Body of pancreas (tissue), 4 donors: ENCODE measurements at regions not wholly inside any gene's neighbourhood (a gene's known extent, or its start where the extent isn't known, plus 50 kb on each side); places are given as distances from the start of the nearest gene placed in this dataset.

Experiments used
- ATAC-seq: fragments of 150-250 bp; one replicate; pipeline ENCODE4 v1.9.1; 2016
- DNase-seq, 4 donors: peaks; one replicate each; pipeline ENCODE4 v3.0.0-alpha.2; 2019
- H3K27ac ChIP-seq, 4 donors: fragments of 200-600 bp; sonication (generic); 1 replicate in 3 of 4; 2 replicates in 1 of 4; pipeline versions ENCODE4 v1.5.1 to v1.6.1; 2016 to 2019; ENCODE audit warnings: mild to moderate bottlenecking in 1 of 4, mixed read lengths in 1 of 4, moderate library complexity in 1 of 4
- H3K27me3 ChIP-seq, 2 donors: fragments of 200-600 bp; sonication (generic); one replicate each; pipeline ENCODE4 v1.6.0; 2016; ENCODE audit warnings: mild to moderate bottlenecking in 1 of 2
- H3K36me3 ChIP-seq, 2 donors: fragments of 200-600 bp; sonication (generic); replicated peaks in 1 of 2; 2 replicates each; pipeline ENCODE4 v1.5.1; 2016; ENCODE audit warnings: low read depth in 2 of 2; ENCODE audit not compliant: insufficient read depth in 1 of 2
- H3K4me1 ChIP-seq: fragments of 200-600 bp; sonication (generic); one replicate; pipeline ENCODE4 v1.6.0; 2016
- H3K4me3 ChIP-seq, 2 donors: fragments of 200-600 bp; sonication (generic); 1 replicate in 1 of 2; 2 replicates in 1 of 2; pipeline ENCODE4 v1.5.1; 2016 to 2019
- H3K9me3 ChIP-seq, 3 donors: fragments of 200-600 bp; sonication (generic); 1 replicate in 2 of 3; 2 replicates in 1 of 3; pipeline ENCODE4 v1.5.1; 2016
- CTCF ChIP-seq, 7 experiments: fragments of 450-650 bp in 4 of 7; fragments of 200-600 bp in 3 of 7; sonication (generic) in 3 of 7; IDR thresholded peaks; one replicate each; pipeline ENCODE4 v1.5.1; 2016 to 2019; ENCODE audit warnings: antibody characterized with exemption in 7 of 7
- POLR2A ChIP-seq, 3 donors: fragments of 450-650 bp; IDR thresholded peaks; one replicate each; pipeline ENCODE4 v1.6.1; 2016; ENCODE audit warnings: antibody characterized with exemption in 3 of 3, mild to moderate bottlenecking in 2 of 3
- WGBS, 2 donors: methylation state at CpG; one replicate each; pipeline ENCODE4 v1.1.5; 2017; 5-methylcytosine and 5-hydroxymethylcytosine counted together
- intact Hi-C: fragments of 100-400 bp; cut with DNase I; formaldehyde crosslinking; loops from one replicate; pipeline ENCODE4 v1.15.1; 2023

GRCh38 chr13:30052120-30052519 lies 201.7 kb upstream of the UBL3 start:
- H3K4me1 ChIP-seq = no peaks in the 10 kb centered on the region
- H3K36me3 ChIP-seq = no peaks in the 10 kb centered on the region
- H3K27ac ChIP-seq = no peak overlapping the region
- no peak overlapping the region for H3K4me3 ChIP-seq
- DNase-seq = no peak
- H3K9me3 ChIP-seq = no peaks in the 10 kb centered on the region
- no peak for ATAC-seq
- TF ChIP-seq POLR2A (IDR thresholded peaks at IDR 0.05) = no peak
- 60 to 70% methylated on average over 7 of the region's 7 CpGs for WGBS, 2 donors
- intact Hi-C loops = no loop called here
- H3K27me3 ChIP-seq = no peaks in the 10 kb centered on the region

GRCh38 chr13:30051531-30052060 lies 201.2 kb upstream of the UBL3 start:
- no peaks in the 10 kb centered on the region for H3K36me3 ChIP-seq
- DNase-seq = no peak
- no peaks in the 10 kb centered on the region for H3K9me3 ChIP-seq
- TF ChIP-seq CTCF (IDR thresholded peaks at IDR 0.05) (no peak), POLR2A (IDR thresholded peaks at IDR 0.05) (no peak)
- no peak overlapping the region for H3K4me3 ChIP-seq
- 81 to 85% methylated on average over 2 of the region's 2 CpGs for WGBS, 2 donors
- H3K27ac ChIP-seq = no peak overlapping the region
- H3K27me3 ChIP-seq = no peaks in the 10 kb centered on the region
- H3K4me1 ChIP-seq = no peaks in the 10 kb centered on the region
- intact Hi-C loops = no loop called here
- no peak for ATAC-seq

GRCh38 chr13:30049692-30050091 lies 199.3 kb upstream of the UBL3 start:
- WGBS, 2 donors = 87 to 92% methylated on average over 5 of the region's 5 CpGs
- no peak for ATAC-seq

GRCh38 chr13:30047154-30047874 lies 196.9 kb upstream of the UBL3 start:
- H3K4me3 ChIP-seq = no peak overlapping the region
- no peak for TF ChIP-seq POLR2A (IDR thresholded peaks at IDR 0.05)
- no peak for TF ChIP-seq CTCF (IDR thresholded peaks at IDR 0.05)
- intact Hi-C loops = no loop called here
- H3K27ac ChIP-seq = no peak overlapping the region
- DNase-seq (no peak), ATAC-seq (no peak)
- no peaks in the 10 kb centered on the region for H3K27me3 ChIP-seq
- H3K36me3 ChIP-seq = no peaks in the 10 kb centered on the region
- H3K9me3 ChIP-seq = no peaks in the 10 kb centered on the region
- 82 to 94% methylated on average over 3 of the region's 3 CpGs for WGBS, 2 donors
- no peaks in the 10 kb centered on the region for H3K4me1 ChIP-seq

More at GRCh38 chr13:30049692-30050091, 199.3 kb upstream of the UBL3 start:
- H3K27ac ChIP-seq = no peak overlapping the region
- no peak overlapping the region for H3K4me3 ChIP-seq
- DNase-seq = no peak
- H3K9me3 ChIP-seq = no peaks in the 10 kb centered on the region
- no peaks in the 10 kb centered on the region for H3K36me3 ChIP-seq
- no peaks in the 10 kb centered on the region for H3K27me3 ChIP-seq
- TF ChIP-seq POLR2A (IDR thresholded peaks at IDR 0.05) (no peak), CTCF (IDR thresholded peaks at IDR 0.05) (no peak)
- H3K4me1 ChIP-seq = no peaks in the 10 kb centered on the region
- intact Hi-C loops = no loop called here

- H3K36me3 ChIP-seq = no peaks in the 10 kb centered on the region
- TF ChIP-seq CTCF (IDR thresholded peaks at IDR 0.05) (no peak), POLR2A (IDR thresholded peaks at IDR 0.05) (no peak)
- H3K4me3 ChIP-seq = no peak overlapping the region
- no peaks in the 10 kb centered on the region for H3K4me1 ChIP-seq
- no peaks in the 10 kb centered on the region for H3K9me3 ChIP-seq
- no peak overlapping the region for H3K27ac ChIP-seq
- DNase-seq (peak; percentile 17 to 63 (median 36)), ATAC-seq (no peak)
- intact Hi-C loops = no loop called here
- no peaks in the 10 kb centered on the region for H3K27me3 ChIP-seq
- WGBS, 2 donors = 75 to 77% methylated on average over 7 of the region's 7 CpGs
Measured at GRCh38 chr13:30045916-30046704, 195.7 kb upstream of the UBL3 start.
